NCI-H2196 treated with DMSO at 0.1 percent for 48 hours (cell line): ENCODE measurements at regions not wholly inside any gene's neighbourhood (a gene's known extent, or its start where the extent isn't known, plus 50 kb on each side); places are given as distances from the start of the nearest gene placed in this dataset.

Experiments
- DNase-seq: peaks from one replicate; lab custom pipeline; 2025; ENCODE audit not compliant: unreplicated experiment; lab: John Stamatoyannopoulos, UW

GRCh38 chr2:234771176-234771575 is 180.6 kb upstream of the SH3BP4 start:
- DNase-seq: no peak

GRCh38 chr2:234770715-234771141 is 181.1 kb upstream of the SH3BP4 start:
- DNase-seq: no peak

- DNase-seq: no peak
Measured at GRCh38 chr2:234770031-234770506, 181.7 kb upstream of the SH3BP4 start.

GRCh38 chr2:234768608-234769196 is 183.1 kb upstream of the SH3BP4 start:
- DNase-seq: no peak

- no peak for DNase-seq
Measured at GRCh38 chr2:234765279-234765678, 186.5 kb upstream of the SH3BP4 start.

- DNase-seq: no peak
Measured at GRCh38 chr2:234764372-234764771, 187.4 kb upstream of the SH3BP4 start.

GRCh38 chr2:234763002-234763873 is 188.6 kb upstream of the SH3BP4 start:
- DNase-seq: no peak

- DNase-seq: no peak
Measured at GRCh38 chr2:234761910-234762309, 189.9 kb upstream of the SH3BP4 start.

GRCh38 chr2:234754126-234754525 is 197.7 kb upstream of the SH3BP4 start:
- no peak for DNase-seq

GRCh38 chr2:234753701-234754100 is 198.1 kb upstream of the SH3BP4 start:
- DNase-seq: no peak

- DNase-seq: no peak
Measured at GRCh38 chr2:234752966-234753365, 198.9 kb upstream of the SH3BP4 start.

GRCh38 chr2:234751275-234751973 is 200.4 kb upstream of the SH3BP4 start:
- DNase-seq: no peak

- no peak for DNase-seq
Measured at GRCh38 chr2:234747833-234748559, 203.8 kb upstream of the SH3BP4 start.

- DNase-seq: no peak
Measured at GRCh38 chr2:234747032-234747431, 204.8 kb upstream of the SH3BP4 start.

GRCh38 chr2:234745347-234745746 is 206.5 kb upstream of the SH3BP4 start:
- no peak for DNase-seq

GRCh38 chr2:234741976-234742375 is 209.8 kb upstream of the SH3BP4 start:
- no peak for DNase-seq

GRCh38 chr2:234739061-234739460 is 212.8 kb upstream of the SH3BP4 start:
- no peak for DNase-seq

- no peak for DNase-seq
Measured at GRCh38 chr2:234735829-234736228, 216.0 kb upstream of the SH3BP4 start.

- no peak for DNase-seq
Measured at GRCh38 chr2:234733795-234734600, 217.8 kb upstream of the SH3BP4 start.

- no peak for DNase-seq
Measured at GRCh38 chr2:234733093-234733489, 218.7 kb upstream of the SH3BP4 start.
